ENCODE measurements at regions not wholly inside any gene's neighbourhood (a gene's known extent, or its start where the extent isn't known, plus 50 kb on each side); places are given as distances from the start of the nearest gene placed in this dataset.
A peak's percentile ranks its signal among the peaks of the same experiment; 100 is the strongest.

DNA sequence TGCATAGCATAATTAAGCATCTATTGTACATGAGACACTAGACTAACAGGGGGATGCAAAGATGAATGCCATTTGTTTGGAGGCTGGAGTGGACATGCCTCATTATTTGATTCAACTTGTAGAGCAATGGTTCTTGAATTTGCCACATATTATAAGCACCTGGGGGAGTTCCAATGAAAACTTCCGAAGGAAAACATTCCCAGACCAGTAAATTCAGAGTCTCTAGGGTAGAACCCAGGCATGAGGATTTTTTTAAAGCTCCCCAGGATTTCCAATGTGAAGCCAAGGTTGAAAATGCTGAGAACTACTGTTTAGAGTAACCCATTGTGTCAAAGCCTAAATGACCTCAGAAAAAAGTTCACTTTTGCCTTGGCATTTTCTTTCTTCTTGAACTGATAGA, 93.9 kb upstream of the ITGA1 start:
- in situ Hi-C loops (cut with MboI; ENCODE audit: low pct_unique_long_range_greater_than_20kb, low sequenced_read_pairs), result loop anchor here (25.0 kb wide), 1 partner anchor 193 kb away; no protein-coding TSS in a partner anchor
- no peak for DNase-seq

DNA sequence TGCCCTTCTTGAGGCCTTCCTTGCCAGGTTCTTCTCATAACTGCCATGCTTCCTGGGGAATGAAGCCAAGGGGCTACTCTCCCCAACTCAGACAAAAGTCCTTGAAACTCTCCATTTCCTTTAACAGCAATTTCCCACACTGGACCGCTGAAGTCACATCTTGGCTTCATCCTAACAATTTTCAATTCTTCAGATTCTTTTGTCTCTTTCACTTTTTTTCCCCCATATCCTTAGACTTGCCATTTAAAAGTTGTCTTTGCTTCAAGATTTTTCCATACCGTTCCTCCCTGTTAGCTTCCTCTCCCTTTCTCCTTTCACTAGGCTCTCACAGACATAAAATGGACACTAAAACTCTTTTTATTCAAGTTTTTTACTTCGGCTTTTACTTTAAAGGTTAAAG, 93.1 kb upstream of the ITGA1 start:
- in situ Hi-C loops (cut with MboI; ENCODE audit: low pct_unique_long_range_greater_than_20kb, low sequenced_read_pairs), result loop anchor here (25.0 kb wide), 1 partner anchor 193 kb away; no protein-coding TSS in a partner anchor
- no peak for DNase-seq

DNA sequence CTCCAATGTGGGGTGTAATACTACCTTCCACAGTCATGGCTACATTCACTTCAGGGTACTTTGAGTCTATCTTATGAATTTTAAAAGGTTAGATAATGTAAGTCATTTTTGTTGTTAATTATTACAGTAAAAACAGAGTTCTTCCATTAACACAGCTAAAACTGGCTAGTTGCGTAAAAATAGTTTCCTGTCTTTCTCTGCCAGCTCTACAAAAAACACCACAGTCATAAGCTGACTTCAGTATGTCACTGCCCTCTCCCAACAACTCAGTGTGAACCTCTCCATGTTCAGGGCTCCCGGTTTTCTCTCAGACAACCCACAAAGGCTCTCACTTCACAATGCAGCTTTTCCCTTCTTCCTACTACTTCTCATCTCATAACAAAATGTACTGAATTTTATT, 84.8 kb upstream of the ITGA1 start:
- in situ Hi-C loops (cut with MboI; ENCODE audit: low pct_unique_long_range_greater_than_20kb, low sequenced_read_pairs), result no loop called here
- no peak for DNase-seq

DNA sequence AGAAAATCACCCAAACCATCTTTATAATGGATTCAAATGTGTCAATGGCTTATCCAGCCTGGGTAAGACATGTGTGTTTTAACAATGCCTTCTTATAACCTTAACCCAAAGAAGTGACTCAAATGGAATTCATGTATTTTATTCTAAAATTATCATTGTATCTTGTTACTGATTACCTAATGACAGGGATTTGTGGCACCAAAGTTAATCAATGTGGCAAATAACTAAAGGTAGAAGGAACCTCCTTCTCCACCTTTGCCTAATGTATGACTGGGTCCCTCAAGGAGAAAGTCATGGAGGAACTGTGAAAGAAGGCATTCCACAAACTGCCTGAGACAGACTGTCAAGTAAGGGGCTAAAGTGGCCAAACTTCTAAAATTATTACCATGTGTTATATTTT, 84.4 kb upstream of the ITGA1 start:
- in situ Hi-C loops (cut with MboI; ENCODE audit: low pct_unique_long_range_greater_than_20kb, low sequenced_read_pairs), result no loop called here
- no peak for DNase-seq

DNA sequence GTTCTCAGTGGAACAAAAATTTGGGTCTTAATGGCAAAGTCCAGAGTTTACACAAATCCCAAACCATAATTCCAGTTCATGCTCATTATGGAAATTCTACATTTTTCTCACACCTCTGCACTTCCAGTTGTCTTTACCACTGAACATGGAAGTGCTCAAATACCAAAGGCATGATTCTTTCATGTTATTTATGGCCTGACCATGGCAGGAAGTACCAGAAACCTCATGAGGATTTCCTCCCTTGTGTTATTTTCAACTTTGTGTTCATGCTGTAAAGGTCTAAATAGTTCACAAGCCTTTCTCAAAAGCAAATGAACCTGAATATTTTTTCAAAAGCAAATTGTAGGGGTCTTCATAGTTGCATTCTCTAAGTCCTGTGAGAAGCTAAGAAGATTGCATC, 82.0 kb upstream of the ITGA1 start:
- in situ Hi-C loops (cut with MboI; ENCODE audit: low pct_unique_long_range_greater_than_20kb, low sequenced_read_pairs), result no loop called here

DNA sequence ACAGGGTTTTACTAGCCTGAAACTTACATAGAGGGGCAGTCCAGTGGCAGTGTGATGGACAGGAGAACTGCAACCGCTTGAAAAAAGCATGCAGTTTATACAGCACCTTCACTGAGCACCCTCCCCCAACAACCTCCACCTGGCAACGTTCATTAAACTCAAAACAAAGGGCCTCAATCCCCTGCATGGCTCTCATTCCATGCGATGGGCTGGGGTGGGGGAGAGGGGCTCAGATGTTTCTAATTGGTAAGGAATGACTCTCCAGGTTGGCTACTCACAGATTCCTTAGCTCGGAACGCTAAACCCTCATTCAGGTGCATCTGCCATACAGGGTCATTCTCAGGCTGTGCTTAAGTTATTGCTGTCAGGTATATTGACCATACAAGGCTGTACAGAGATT, 80.9 kb upstream of the ITGA1 start:
- in situ Hi-C loops (cut with MboI; ENCODE audit: low pct_unique_long_range_greater_than_20kb, low sequenced_read_pairs), result no loop called here
- DNase-seq, result no peak

More for the DNA sequence above, 82.0 kb upstream of the ITGA1 start:
- no peak for DNase-seq

DNA sequence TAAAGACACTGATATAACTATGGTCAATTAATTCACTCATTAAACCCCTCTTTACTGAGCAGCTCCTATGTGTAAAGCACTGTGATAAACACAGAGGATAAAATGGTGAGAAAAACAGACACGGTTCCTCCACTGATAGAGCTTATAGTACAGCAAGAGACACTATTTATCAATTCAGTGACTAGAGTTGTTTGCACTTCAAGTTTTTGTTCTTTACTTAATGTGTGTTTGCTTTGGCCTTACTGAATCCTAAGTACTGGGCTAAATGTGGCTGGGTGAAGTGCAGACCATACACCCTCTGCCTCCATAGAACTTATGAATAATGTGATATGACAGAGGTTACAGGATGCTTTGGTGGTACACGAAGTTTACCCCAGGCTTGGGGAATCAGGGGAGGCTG, 80.1 kb upstream of the ITGA1 start:
- in situ Hi-C loops (cut with MboI; ENCODE audit: low pct_unique_long_range_greater_than_20kb, low sequenced_read_pairs), result no loop called here
- no peak for DNase-seq

DNA sequence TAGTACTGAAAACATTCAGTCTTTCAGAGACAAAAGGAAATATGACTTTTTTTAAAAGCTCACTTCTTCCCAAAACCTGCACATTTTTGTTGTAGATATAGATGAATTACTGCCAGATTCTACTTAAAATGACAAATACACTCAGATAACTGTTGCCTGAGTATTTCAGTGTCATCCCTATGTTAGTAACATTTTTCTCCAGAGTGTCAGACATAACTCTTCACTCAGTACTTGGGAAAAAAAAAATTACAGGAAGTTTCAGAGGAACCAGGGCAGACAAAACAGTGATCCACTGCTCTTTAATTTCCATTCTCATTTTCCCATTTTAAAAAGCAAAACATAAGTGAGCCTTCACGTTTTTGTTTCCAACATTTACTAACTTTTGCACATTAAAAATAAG, 79.3 kb upstream of the ITGA1 start:
- in situ Hi-C loops (cut with MboI; ENCODE audit: low pct_unique_long_range_greater_than_20kb, low sequenced_read_pairs), result no loop called here
- DNase-seq, result no peak

DNA sequence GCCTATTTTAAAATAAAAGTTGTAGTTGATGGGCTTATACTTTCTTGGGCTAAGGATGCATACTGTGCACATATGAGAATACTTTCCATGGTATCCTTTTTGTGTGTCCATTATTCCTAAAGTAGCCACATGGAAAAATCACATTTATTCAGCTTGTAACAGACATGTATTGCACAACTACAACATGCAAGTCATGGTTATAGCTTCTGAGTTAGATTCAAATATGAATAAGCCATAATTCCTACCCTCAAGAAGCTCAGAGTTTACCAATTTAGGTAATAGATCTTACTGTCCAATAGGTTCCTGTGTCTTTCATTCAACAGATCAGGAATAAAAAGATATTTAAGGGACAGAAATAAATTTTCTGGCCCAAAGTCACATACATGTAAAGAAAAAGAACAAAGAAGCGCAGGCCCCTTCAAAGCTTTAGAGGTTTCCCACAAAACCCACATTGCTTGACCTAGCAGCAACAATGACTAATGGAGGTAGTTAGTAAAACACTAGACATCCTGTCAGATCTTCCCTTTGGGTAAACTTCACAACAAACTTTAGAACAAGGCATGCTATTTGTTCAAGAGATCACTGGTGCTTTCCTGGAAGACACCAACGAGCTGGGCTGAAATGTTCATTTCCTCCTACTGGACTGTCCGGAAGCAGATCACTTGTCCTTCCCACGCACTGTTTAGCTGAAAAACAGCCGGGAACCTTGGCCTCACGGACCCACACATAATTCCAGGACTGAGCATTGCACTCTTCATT, 78.4 kb upstream of the ITGA1 start:
- in situ Hi-C loops (cut with MboI; ENCODE audit: low pct_unique_long_range_greater_than_20kb, low sequenced_read_pairs), result no loop called here
- peak; percentile 40 for DNase-seq

DNA sequence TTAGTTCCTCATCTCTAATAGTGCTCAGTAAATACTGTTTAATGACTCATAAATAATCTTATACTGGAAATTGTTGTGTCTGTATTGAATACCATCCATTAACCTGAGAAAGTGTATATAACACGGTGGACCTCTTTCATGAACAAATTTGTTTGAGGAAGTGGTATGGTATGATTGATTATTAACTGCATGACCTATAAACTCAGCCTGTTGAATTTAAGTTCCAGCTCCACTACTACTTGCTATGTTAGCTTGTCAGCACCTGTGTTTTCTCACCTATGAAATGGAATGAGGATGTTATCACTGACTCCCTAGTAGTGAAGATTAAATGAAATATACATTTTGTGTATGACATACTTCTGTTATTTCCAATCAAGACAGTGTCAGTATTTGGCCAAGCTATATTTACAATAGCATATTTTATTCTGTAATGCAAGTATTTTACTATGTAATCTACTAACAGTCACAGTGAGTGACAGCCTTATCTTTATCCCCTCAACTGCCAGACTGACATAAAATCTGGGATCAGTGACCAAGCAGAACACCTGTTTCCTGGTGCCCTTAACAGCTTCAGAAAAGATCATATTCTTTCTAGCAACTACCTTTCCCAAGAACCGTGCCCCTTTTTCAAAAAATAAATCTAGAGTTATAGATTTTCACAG, 77.3 kb upstream of the ITGA1 start:
- in situ Hi-C loops (cut with MboI; ENCODE audit: low pct_unique_long_range_greater_than_20kb, low sequenced_read_pairs), result no loop called here
- DNase-seq, result no peak

DNA sequence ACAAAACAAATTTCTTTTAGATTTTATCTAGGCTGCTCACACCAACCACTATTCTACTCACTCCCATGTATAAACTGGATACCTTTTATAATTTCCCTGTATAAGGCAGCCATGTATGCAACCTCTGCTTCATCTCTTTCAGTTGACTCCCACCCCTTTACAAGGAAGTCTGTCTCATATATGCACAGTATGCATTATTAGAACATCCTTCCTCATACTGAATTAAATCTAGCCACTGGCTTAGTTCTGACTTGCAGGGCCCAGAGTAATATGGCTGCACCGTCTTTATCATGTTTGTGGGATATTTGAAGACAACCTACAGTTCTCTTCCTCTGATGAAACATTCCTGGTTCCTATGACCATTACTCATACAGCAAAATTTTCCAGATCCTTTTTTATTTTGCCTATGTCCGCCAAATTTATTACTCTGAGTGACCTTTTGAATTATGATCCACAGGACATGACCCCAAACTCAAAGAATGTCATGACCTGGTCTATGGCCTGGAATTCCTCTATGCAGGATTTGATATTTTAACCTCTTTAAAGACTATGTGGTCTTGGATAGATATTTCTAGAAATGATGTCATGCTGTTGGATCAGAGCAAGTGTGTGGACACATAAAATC, 76.6 kb upstream of the ITGA1 start:
- DNase-seq, result no peak

DNA sequence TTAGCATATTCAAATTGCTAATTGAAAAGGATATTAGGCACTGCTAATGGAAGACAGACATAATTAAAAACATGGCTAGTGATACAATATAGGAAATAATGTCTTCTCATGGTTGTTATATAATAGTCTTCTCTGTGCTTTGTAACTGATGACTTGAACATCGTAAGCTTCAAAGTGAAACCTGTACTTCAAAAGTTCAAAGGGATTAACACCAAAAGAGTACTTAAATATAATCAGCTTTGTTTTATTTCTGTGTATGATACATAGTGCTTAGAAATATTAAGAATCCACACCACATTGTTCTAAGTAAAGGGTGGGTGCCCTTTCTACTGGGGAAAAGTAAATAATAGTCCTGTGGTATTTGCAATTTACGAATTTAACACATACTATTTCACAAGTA, 75.4 kb upstream of the ITGA1 start:
- DNase-seq, result no peak
- in situ Hi-C loops (cut with MboI; ENCODE audit: low pct_unique_long_range_greater_than_20kb, low sequenced_read_pairs), result no loop called here

More for the DNA sequence above, 76.6 kb upstream of the ITGA1 start:
- in situ Hi-C loops (cut with MboI; ENCODE audit: low pct_unique_long_range_greater_than_20kb, low sequenced_read_pairs), result no loop called here

DNA sequence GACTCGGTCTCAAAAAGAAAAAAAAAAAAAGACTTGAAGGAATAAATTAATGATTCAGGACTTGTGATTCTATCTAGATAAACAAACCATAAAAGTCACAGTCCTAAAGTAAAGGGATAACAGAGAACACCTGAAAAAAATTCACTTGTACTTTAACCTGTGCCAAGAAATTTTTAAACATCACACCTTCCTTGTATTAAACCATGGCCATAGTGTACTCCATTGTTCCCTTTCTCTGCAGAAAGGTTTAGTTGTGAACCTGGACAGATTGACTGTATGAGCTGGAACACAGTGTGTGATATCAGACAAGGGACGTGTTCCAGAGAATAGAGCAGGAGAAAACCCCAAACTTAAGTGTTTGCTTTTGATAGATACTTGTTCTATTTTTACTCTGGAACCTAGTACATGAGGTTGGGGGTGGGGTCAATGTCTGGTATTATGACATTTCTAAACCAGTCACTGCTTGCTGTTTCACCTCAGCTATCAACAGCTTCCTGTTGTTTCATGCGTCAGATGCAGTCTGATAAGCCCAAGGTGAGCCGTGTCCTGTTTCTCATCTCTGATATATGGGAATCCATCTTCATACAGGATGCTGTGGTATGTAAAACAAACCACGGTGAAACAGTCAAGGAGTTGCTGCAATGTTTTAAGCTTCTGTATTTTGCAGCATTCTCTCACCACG, 62.5 kb upstream of the ITGA1 start:
- in situ Hi-C loops (cut with MboI; ENCODE audit: low pct_unique_long_range_greater_than_20kb, low sequenced_read_pairs), result no loop called here
- DNase-seq, result peak; percentile 43

DNA sequence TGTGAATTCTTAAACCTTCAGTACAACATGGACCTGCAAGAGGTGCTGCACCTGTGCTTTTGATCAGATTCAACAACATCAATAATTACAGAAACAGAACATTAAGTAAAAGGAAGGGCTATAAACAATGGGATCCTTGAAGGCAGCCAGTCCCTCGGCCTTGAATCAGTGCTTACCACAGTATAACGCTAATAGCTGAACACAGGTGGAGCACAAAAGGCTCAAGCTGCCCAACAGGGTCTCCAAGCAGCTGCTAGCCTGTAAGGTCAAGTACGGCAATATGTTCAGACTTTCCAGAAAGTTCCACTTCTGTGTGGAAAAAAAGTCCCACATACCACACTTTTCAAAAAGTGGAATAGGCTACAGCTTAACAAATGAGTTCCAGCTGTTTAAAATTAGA, 61.9 kb upstream of the ITGA1 start:
- in situ Hi-C loops (cut with MboI; ENCODE audit: low pct_unique_long_range_greater_than_20kb, low sequenced_read_pairs), result no loop called here
- no peak for DNase-seq

DNA sequence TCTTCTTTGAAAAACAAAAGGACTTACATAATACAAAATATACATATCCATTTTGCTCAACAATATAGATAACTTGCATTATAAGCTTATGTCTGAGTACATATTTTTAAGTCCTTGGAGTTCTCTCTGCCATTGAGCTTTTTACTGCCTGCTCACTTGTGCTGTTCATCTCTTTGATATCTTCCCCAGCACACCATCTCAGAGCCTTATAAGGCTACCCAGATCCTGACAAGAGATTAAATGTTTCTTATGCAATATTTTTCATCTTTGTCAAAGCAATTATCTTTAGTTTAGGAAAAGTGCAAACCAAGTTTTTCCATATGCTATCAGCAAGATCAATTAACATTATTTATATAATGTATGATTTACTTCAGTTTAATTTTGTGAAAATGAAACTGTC, 60.7 kb upstream of the ITGA1 start:
- no peak for DNase-seq
- in situ Hi-C loops (cut with MboI; ENCODE audit: low pct_unique_long_range_greater_than_20kb, low sequenced_read_pairs), result no loop called here

DNA sequence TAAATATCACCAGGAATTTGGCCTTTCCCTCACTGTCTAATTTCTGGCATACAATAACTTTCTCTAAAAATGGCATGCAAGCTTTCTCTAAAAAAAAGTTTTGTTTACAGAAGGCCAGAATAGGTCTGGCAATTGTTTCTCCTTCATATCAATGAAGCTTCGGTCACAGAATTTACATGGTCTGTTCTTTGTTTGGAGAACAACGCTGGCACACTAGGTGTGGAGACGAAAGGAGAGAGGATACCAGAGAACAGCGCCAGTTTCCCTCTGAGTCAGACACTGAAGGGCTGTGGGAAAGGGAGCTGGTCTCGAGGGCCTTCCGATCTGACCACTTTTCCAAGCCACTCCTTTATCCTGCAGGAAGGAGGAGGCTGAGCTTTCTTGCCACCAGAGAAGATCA, 60.1 kb upstream of the ITGA1 start:
- no peak for DNase-seq
- in situ Hi-C loops (cut with MboI; ENCODE audit: low pct_unique_long_range_greater_than_20kb, low sequenced_read_pairs), result no loop called here

DNA sequence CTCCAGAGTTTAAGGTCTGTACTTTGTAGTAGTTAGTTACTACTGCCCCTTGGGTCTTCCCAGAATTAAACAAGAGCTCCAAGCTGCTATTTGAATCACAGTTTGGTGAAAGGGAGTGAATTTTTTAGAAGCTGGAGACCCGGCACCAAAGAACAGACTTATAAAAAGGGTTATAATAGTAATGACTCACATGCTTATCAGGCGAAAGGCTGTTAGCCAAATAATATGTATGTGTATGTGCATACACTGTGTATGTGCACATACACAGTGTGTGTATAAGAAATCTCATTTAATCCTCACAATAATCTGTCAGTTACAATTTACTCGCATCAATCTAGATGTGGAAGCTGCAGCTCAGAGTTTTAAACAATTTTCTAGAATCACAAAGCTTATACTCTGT, 59.5 kb upstream of the ITGA1 start:
- in situ Hi-C loops (cut with MboI; ENCODE audit: low pct_unique_long_range_greater_than_20kb, low sequenced_read_pairs), result no loop called here
- no peak for DNase-seq

DNA sequence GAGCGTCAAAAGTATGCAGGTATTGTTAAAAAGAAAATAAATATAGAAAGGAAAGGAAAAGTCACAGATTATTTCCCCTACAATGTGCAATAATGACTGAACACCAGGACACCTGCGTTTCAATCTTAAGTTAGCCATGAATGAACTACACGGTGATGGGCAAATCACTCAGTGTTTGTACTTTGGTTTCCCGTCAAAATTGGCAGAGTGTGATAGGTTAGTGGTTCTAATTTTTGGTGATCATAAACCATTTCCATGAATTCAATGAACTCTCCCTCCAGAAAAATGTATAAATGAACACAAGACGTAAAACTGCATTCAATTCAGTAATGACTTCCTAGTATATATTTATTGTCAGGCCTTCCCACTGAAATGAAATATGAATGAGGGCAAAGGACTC, 59.0 kb upstream of the ITGA1 start:
- DNase-seq, result no peak
- in situ Hi-C loops (cut with MboI; ENCODE audit: low pct_unique_long_range_greater_than_20kb, low sequenced_read_pairs), result no loop called here

DNA sequence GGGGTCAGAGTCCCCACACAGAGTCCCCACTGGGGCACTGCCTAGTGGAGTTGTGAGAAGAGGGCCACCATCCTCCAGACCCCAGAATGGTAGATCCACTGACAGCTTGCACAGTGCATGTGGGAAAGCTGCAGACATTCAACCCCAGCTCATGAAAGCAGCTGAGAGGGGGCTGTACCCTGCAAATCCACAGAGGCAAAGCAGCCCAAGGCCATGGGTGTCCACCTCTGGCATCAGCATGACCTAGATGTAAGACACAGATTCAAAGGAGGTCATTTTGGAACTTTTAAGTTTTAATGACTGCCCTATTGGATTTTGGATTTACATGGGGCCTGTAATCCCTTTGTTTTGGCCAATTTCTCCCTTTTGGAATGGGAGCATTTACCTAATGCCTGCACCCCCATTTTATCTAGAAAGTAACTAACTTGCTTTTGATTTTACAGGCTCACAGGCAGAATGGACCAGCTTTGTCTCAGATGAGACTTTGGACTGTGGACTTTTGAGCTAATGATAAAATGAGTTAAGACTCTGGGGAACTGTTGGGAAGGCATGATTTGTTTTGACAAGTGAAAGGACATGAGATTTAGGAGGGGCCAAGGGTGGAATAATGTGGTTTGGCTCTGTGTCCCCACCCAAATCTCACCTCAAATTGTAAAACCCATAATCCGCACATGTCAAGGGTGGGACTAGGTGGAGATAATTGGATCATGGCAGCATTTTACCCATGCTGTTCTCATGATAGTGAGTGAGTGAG, 56.3 kb upstream of the ITGA1 start:
- in situ Hi-C loops (cut with MboI; ENCODE audit: low pct_unique_long_range_greater_than_20kb, low sequenced_read_pairs), result no loop called here
- DNase-seq, result no peak
